Peyer's patch (tissue), 4 donors: ENCODE measurements at regions not wholly inside any gene's neighbourhood (a gene's known extent, or its start where the extent isn't known, plus 50 kb on each side); places are given as distances from the start of the nearest gene placed in this dataset.

ENCODE experiments used
- DNase-seq, 3 donors: peaks; one replicate each; pipeline ENCODE4 v3.0.0-alpha.2; 2017 to 2019
- H3K27ac ChIP-seq, 4 donors: fragments of 200-600 bp; sonication (generic); one replicate each; pipeline ENCODE4 v1.5.1; 2016 to 2019
- H3K27me3 ChIP-seq, 2 donors: fragments of 200-600 bp; sonication (generic); one replicate each; pipeline ENCODE4 v1.5.1; 2019
- H3K36me3 ChIP-seq, 3 donors: fragments of 200-600 bp; sonication (generic); one replicate each; pipeline ENCODE4 v1.5.1; 2016 to 2019
- H3K4me1 ChIP-seq, 4 donors: fragments of 200-600 bp; sonication (generic); one replicate each; pipeline ENCODE4 v1.5.1; 2016 to 2019
- H3K4me3 ChIP-seq, 4 donors: fragments of 200-600 bp; sonication (generic); 1 replicate in 3 of 4; 2 replicates in 1 of 4; pipeline ENCODE4 v1.5.1; 2016 to 2019; ENCODE audit warnings: mild to moderate bottlenecking in 1 of 4
- H3K9me3 ChIP-seq, 4 donors: fragments of 200-600 bp; sonication (generic); one replicate each; pipeline ENCODE4 v1.5.1; 2016 to 2019; ENCODE audit warnings: mild to moderate bottlenecking in 1 of 4
- CTCF ChIP-seq, 6 experiments: fragments of 450-650 bp in 4 of 6; fragments of 200-600 bp in 2 of 6; sonication (generic) in 1 of 6; IDR thresholded peaks; one replicate each; pipeline ENCODE4 v1.5.1; 2017 to 2019; ENCODE audit warnings: antibody characterized with exemption in 6 of 6, mild to moderate bottlenecking in 3 of 6, moderate library complexity in 1 of 6
- POLR2A ChIP-seq, 2 donors: fragments of 450-650 bp; IDR thresholded peaks; one replicate each; pipeline ENCODE4 v1.5.1; 2017; ENCODE audit warnings: antibody characterized with exemption in 2 of 2, mild to moderate bottlenecking in 2 of 2, moderate library complexity in 2 of 2

- H3K27ac ChIP-seq, result no peak overlapping the region
- H3K4me3 ChIP-seq, result no peak overlapping the region
- no peak for DNase-seq
- no peaks in the 10 kb centered on the region for H3K36me3 ChIP-seq
- H3K4me1 ChIP-seq, result no peaks in the 10 kb centered on the region
- no peaks in the 10 kb centered on the region for H3K9me3 ChIP-seq
- no peaks in the 10 kb centered on the region for H3K27me3 ChIP-seq
- no peak for TF ChIP-seq CTCF (IDR thresholded peaks at IDR 0.05)
- TF ChIP-seq POLR2A (IDR thresholded peaks at IDR 0.05), result no peak
Observed at GRCh38 chr7:15099074-15099473, 196.5 kb upstream of the DGKB start.

GRCh38 chr7:15096853-15097252, 194.3 kb upstream of the DGKB start:
- Histone ChIP-seq H3K9me3 (no peaks in the 10 kb centered on the region), H3K4me1 (no peaks in the 10 kb centered on the region), H3K27me3 (no peaks in the 10 kb centered on the region), H3K4me3 (no peak overlapping the region), H3K36me3 (no peaks in the 10 kb centered on the region), H3K27ac (no peak overlapping the region)
- no peak for TF ChIP-seq CTCF (IDR thresholded peaks at IDR 0.05)
- no peak for TF ChIP-seq POLR2A (IDR thresholded peaks at IDR 0.05)
- no peak for DNase-seq

DNA sequence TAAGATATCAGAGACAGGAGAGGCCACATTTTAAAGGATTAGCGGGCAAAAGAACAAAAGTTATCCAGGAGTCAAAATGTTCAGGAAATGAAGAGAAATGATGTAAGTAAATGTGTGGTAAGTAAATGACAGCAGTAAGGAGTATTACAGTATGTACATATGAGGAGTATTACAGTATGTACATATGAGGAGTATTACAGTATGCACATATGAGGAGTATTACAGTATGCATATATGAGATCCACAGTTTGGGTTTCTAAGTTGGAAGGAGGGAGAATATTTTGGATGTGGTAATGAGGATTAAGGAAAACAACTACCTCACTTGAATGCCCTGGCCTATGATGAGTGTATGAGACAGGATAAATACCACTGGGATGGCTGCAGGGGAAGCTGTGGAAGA, 192.4 kb upstream of the DGKB start:
- no peaks in the 10 kb centered on the region for H3K36me3 ChIP-seq
- H3K27me3 ChIP-seq, result no peaks in the 10 kb centered on the region
- H3K9me3 ChIP-seq, result no peaks in the 10 kb centered on the region
- H3K27ac ChIP-seq, result no peak overlapping the region
- no peak for TF ChIP-seq CTCF (IDR thresholded peaks at IDR 0.05)
- TF ChIP-seq POLR2A (IDR thresholded peaks at IDR 0.05), result no peak
- H3K4me1 ChIP-seq, result no peaks in the 10 kb centered on the region
- no peak overlapping the region for H3K4me3 ChIP-seq
- DNase-seq, result no peak

DNA sequence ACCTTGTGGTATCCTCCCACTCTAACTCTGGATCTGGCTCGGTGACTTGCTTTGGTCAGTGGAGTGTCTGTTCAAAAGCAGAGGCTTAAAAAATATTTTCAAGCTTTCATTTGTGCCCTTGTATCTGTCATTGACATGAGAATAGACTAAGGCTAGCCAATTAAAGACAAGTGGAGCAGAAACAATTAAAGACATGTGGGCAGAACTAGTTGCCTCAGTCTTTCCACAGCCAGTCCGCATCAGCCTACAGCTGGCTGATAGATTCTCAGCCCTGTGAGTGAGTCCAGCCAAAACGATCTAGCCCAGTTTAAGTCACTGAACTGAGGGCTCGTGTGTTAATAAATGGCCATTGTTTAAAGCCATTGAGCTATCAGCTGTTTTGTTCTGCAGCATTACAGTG, 185.2 kb upstream of the DGKB start:
- no peaks in the 10 kb centered on the region for H3K9me3 ChIP-seq
- no peaks in the 10 kb centered on the region for H3K4me1 ChIP-seq
- TF ChIP-seq POLR2A (IDR thresholded peaks at IDR 0.05), result no peak
- no peak for TF ChIP-seq CTCF (IDR thresholded peaks at IDR 0.05)
- H3K36me3 ChIP-seq, result no peaks in the 10 kb centered on the region
- no peak for DNase-seq
- H3K27ac ChIP-seq, result no peak overlapping the region
- no peak overlapping the region for H3K4me3 ChIP-seq
- no peaks in the 10 kb centered on the region for H3K27me3 ChIP-seq

DNA sequence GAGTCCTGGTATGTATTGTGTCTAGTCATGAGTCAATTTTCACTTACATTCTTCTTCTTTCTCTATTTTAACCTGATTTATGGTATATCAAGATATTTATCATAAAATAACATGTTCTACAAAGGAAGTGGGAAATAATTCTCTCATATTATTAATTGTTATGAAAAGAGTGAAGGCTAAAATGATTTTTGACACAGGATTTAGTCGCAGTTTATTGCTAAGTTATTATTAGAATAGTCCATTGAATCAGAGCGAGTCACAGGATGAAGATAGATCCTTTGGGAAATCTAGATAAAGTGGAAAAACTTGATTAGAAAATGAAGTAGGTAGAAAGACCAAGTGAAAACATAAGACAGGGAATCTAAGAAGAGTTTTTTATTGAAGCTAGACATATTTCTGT, 184.3 kb upstream of the DGKB start:
- Histone ChIP-seq H3K27me3 (no peaks in the 10 kb centered on the region), H3K9me3 (no peaks in the 10 kb centered on the region), H3K27ac (no peak overlapping the region), H3K4me1 (no peaks in the 10 kb centered on the region), H3K4me3 (no peak overlapping the region), H3K36me3 (no peaks in the 10 kb centered on the region)
- TF ChIP-seq CTCF (IDR thresholded peaks at IDR 0.05) (no peak), POLR2A (IDR thresholded peaks at IDR 0.05) (no peak)
- DNase-seq, result no peak

- no peak for TF ChIP-seq CTCF (IDR thresholded peaks at IDR 0.05)
- TF ChIP-seq POLR2A (IDR thresholded peaks at IDR 0.05), result no peak
- H3K9me3 ChIP-seq, result no peaks in the 10 kb centered on the region
- H3K27me3 ChIP-seq, result no peaks in the 10 kb centered on the region
- no peaks in the 10 kb centered on the region for H3K36me3 ChIP-seq
- no peak for DNase-seq
- no peak overlapping the region for H3K27ac ChIP-seq
- no peak overlapping the region for H3K4me3 ChIP-seq
- H3K4me1 ChIP-seq, result no peaks in the 10 kb centered on the region
Observed at GRCh38 chr7:15086131-15086611, 183.6 kb upstream of the DGKB start.
